Thyroid gland (tissue), 4 donors: ENCODE measurements at regions not wholly inside any gene's neighbourhood (a gene's known extent, or its start where the extent isn't known, plus 50 kb on each side); places are given as distances from the start of the nearest gene placed in this dataset.

ENCODE experiments used
- DNase-seq, 2 donors: peaks; one replicate each; pipeline ENCODE4 v3.0.0-alpha.2; 2019
- H3K27ac ChIP-seq, 3 donors: fragments of 200-600 bp; sonication (generic); 1 replicate in 2 of 3; 2 replicates in 1 of 3; pipeline ENCODE4 v1.5.1; 2016 to 2019; ENCODE audit warnings: mild to moderate bottlenecking in 1 of 3, moderate library complexity in 1 of 3
- H3K27me3 ChIP-seq: fragments of 200-600 bp; sonication (generic); one replicate; pipeline ENCODE4 v1.5.1; 2019
- H3K36me3 ChIP-seq, 2 donors: fragments of 200-600 bp; sonication (generic); one replicate each; pipeline ENCODE4 v1.5.1; 2016 to 2019
- H3K4me1 ChIP-seq, 2 donors: fragments of 200-600 bp; sonication (generic); one replicate each; pipeline ENCODE4 v1.5.1; 2017 to 2019
- H3K4me3 ChIP-seq, 3 donors: fragments of 200-600 bp; sonication (generic); replicated peaks in 1 of 3; 1 replicate in 2 of 3; 2 replicates in 1 of 3; pipeline ENCODE4 v1.5.1; 2016; ENCODE audit warnings: mild to moderate bottlenecking in 1 of 3
- H3K9me3 ChIP-seq: fragments of 200-600 bp; sonication (generic); one replicate; pipeline ENCODE4 v1.5.1; 2017
- CTCF ChIP-seq, 6 experiments: fragments of 200-600 bp in 3 of 6; fragments of 450-650 bp in 3 of 6; sonication (generic) in 3 of 6; IDR thresholded peaks; one replicate each; pipeline ENCODE4 v1.5.1; 2016 to 2019; ENCODE audit warnings: antibody characterized with exemption in 6 of 6, mild to moderate bottlenecking in 2 of 6, inconsistent platforms in 1 of 6, moderate library complexity in 1 of 6
- POLR2A ChIP-seq, 2 donors: fragments of 450-650 bp; IDR thresholded peaks; one replicate each; pipeline ENCODE4 v1.6.1; 2017; ENCODE audit warnings: antibody characterized with exemption in 2 of 2, mild to moderate bottlenecking in 2 of 2, moderate library complexity in 1 of 2
- WGBS, 2 donors: methylation state at CpG; one replicate each; pipeline ENCODE4 v1.1.5; 2017; 5-methylcytosine and 5-hydroxymethylcytosine counted together
- intact Hi-C: fragments of 100-400 bp; cut with DNase I; formaldehyde crosslinking; loops from one replicate; pipeline ENCODE4 v1.15.1; 2023

- intact Hi-C loops = no loop called here
- DNase-seq = no peak
- no peaks in the 10 kb centered on the region for H3K27me3 ChIP-seq
- no peaks in the 10 kb centered on the region for H3K4me1 ChIP-seq
- TF ChIP-seq CTCF (IDR thresholded peaks at IDR 0.05) = no peak
- no peak for TF ChIP-seq POLR2A (IDR thresholded peaks at IDR 0.05)
- no peaks in the 10 kb centered on the region for H3K9me3 ChIP-seq
- 97% methylated on average over 2 of the region's 2 CpGs for WGBS, 2 donors
- H3K4me3 ChIP-seq = no peak overlapping the region
- H3K36me3 ChIP-seq = no peaks in the 10 kb centered on the region
- no peak overlapping the region for H3K27ac ChIP-seq
Observed at GRCh38 chr21:27683292-27683691, 716.4 kb upstream of the ADAMTS5 start.

GRCh38 chr21:27681841-27682240, 715.0 kb upstream of the ADAMTS5 start:
- 70 to 78% methylated on average over 2 of the region's 2 CpGs for WGBS, 2 donors
- TF ChIP-seq POLR2A (IDR thresholded peaks at IDR 0.05) (no peak), CTCF (IDR thresholded peaks at IDR 0.05) (no peak)
- no peaks in the 10 kb centered on the region for H3K27me3 ChIP-seq
- H3K36me3 ChIP-seq = no peaks in the 10 kb centered on the region
- H3K27ac ChIP-seq = no peak overlapping the region
- H3K9me3 ChIP-seq = no peaks in the 10 kb centered on the region
- DNase-seq = no peak
- intact Hi-C loops = no loop called here
- H3K4me1 ChIP-seq = no peaks in the 10 kb centered on the region
- H3K4me3 ChIP-seq = no peak overlapping the region

DNA sequence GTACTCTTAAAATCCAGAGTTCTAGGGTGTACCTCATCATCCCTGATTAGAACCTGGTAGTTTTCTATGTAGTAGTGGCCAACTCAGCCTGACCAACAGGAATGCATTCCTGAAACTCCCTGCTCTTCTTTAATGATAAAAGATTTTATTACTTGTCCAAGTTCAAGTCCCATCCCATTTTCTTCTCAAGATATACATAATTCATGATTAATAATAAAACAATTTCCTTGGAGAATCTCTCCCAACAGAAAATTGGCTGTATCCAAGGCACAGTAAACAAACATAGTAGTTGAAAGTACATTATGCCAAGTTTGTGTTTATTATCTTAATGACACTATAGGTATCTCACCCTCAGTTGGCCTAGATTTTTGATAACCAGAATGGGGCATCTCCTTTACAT, 714.1 kb upstream of the ADAMTS5 start:
- Histone ChIP-seq H3K36me3 (no peaks in the 10 kb centered on the region), H3K4me3 (no peak overlapping the region), H3K27me3 (no peaks in the 10 kb centered on the region), H3K4me1 (no peaks in the 10 kb centered on the region), H3K9me3 (no peaks in the 10 kb centered on the region), H3K27ac (no peak overlapping the region)
- no peak for DNase-seq
- no peak for TF ChIP-seq POLR2A (IDR thresholded peaks at IDR 0.05)
- no peak for TF ChIP-seq CTCF (IDR thresholded peaks at IDR 0.05)
- intact Hi-C loops = no loop called here

GRCh38 chr21:27680181-27680580, 713.3 kb upstream of the ADAMTS5 start:
- no peaks in the 10 kb centered on the region for H3K27me3 ChIP-seq
- H3K36me3 ChIP-seq = no peaks in the 10 kb centered on the region
- no peak overlapping the region for H3K27ac ChIP-seq
- H3K4me1 ChIP-seq = no peaks in the 10 kb centered on the region
- TF ChIP-seq CTCF (IDR thresholded peaks at IDR 0.05) (no peak), POLR2A (IDR thresholded peaks at IDR 0.05) (no peak)
- no peaks in the 10 kb centered on the region for H3K9me3 ChIP-seq
- DNase-seq = no peak
- no peak overlapping the region for H3K4me3 ChIP-seq
- intact Hi-C loops = no loop called here

GRCh38 chr21:27678511-27678910, 711.6 kb upstream of the ADAMTS5 start:
- Histone ChIP-seq H3K27ac (no peak overlapping the region), H3K9me3 (no peaks in the 10 kb centered on the region), H3K27me3 (no peaks in the 10 kb centered on the region), H3K4me1 (no peaks in the 10 kb centered on the region), H3K36me3 (no peaks in the 10 kb centered on the region), H3K4me3 (no peak overlapping the region)
- no peak for TF ChIP-seq POLR2A (IDR thresholded peaks at IDR 0.05)
- no peak for TF ChIP-seq CTCF (IDR thresholded peaks at IDR 0.05)
- intact Hi-C loops = no loop called here
- DNase-seq = no peak
- WGBS, 2 donors = 83 to 87% methylated on average over 2 of the region's 2 CpGs
